GM12891 (cell line): ENCODE measurements at regions not wholly inside any gene's neighbourhood (a gene's known extent, or its start where the extent isn't known, plus 50 kb on each side); places are given as distances from the start of the nearest gene placed in this dataset.
"Not testable (repeated sequence)": the region's sequence is repeated elsewhere in the genome, so short reads cannot be mapped to it uniquely, and the experiment has no call there.

Source experiments
- DNase-seq: peaks from one replicate; pipeline ENCODE4 v3.0.0; 2011; ENCODE audit warnings: low spot score; ENCODE audit not compliant: insufficient read length
- FAIRE-seq: peaks from 2 replicates; lab custom pipeline; 2011; peaks lifted over from hg19 to GRCh38; lab: Jason Lieb, UNC
- PAX5 ChIP-seq: IDR thresholded peaks from 2 replicates; pipeline ENCODE4 v1.6.1; 2011; ENCODE audit warnings: low read length, moderate library complexity, mild to moderate bottlenecking; ENCODE audit not compliant: insufficient read depth, severe bottlenecking
- POLR2A ChIP-seq: IDR thresholded peaks from 2 replicates; pipeline ENCODE4 v1.6.1; 2011; ENCODE audit warnings: low read depth, low read length, control low read depth
- POLR2AphosphoS5 ChIP-seq: IDR thresholded peaks from 2 replicates; pipeline ENCODE4 v1.6.1; 2011; ENCODE audit warnings: low read depth, low read length, control low read depth
- POU2F2 ChIP-seq: IDR thresholded peaks from 2 replicates; pipeline ENCODE4 v1.6.1; 2011; ENCODE audit warnings: low read depth, mild to moderate bottlenecking, control low read depth, low read length, moderate library complexity
- SPI1 ChIP-seq: IDR thresholded peaks from 2 replicates; pipeline ENCODE4 v1.6.1; 2011; ENCODE audit warnings: low read depth, low read length, control low read depth
- TAF1 ChIP-seq: IDR thresholded peaks from 2 replicates; pipeline ENCODE4 v1.6.1; 2011; ENCODE audit warnings: low read depth, low read length, control low read depth

GRCh38 chr12:88820012-88820411 lies 239.7 kb upstream of the KITLG start:
- no peak for TF ChIP-seq PAX5
- TF ChIP-seq SPI1 = no peak
- no peak for TF ChIP-seq POU2F2
- no peak for TF ChIP-seq POLR2AphosphoS5
- TF ChIP-seq TAF1 = no peak
- no peak for TF ChIP-seq POLR2A
- DNase-seq = no peak
- no peak for FAIRE-seq

DNA sequence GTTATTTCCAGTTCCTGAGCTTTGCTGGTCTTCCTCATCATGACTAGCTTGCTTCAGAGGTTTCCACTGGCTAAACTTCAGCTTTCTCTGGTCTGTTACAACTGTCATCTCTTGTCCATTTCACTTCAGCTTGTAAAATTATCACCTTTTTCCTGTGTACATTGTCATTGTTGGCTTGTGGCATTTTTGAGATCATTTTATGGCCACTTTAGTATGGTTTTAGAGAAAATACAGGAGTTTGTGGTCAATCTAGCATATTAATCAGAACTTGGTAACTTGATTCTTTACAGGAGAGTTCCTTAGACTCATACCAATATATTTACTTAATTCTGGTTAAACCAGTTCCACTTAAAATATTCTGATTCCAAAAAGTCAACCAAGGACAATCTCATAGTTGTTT lies 235.9 kb upstream of the KITLG start:
- no peak for DNase-seq
- no peak for FAIRE-seq
- TF ChIP-seq POLR2A = no peak
- TF ChIP-seq TAF1 = no peak
- no peak for TF ChIP-seq POLR2AphosphoS5
- no peak for TF ChIP-seq POU2F2
- no peak for TF ChIP-seq SPI1
- TF ChIP-seq PAX5 = no peak

DNA sequence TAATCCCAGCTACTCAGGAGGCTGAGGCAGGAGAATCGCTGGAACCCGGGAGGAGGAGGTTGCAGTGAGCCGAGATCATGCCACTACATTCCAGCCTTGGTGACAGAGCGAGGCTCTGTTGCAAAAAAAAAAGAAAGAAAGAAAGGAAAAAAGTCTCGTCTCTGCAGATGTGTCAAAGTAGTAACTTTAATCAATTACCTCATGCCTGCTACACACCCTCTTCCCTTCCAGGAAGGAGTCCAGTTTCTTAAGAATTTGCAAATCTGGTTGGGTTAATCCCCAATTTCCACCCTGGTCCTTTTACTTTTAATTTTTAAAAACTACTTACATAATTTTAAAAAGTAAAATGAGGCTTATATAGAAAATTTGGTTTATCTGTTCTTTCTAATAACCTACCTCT lies 234.5 kb upstream of the KITLG start:
- DNase-seq = no peak
- no peak for TF ChIP-seq POU2F2
- no peak for TF ChIP-seq SPI1
- no peak for TF ChIP-seq PAX5
- TF ChIP-seq TAF1 = no peak
- no peak for TF ChIP-seq POLR2AphosphoS5
- TF ChIP-seq POLR2A = no peak
- no peak for FAIRE-seq

DNA sequence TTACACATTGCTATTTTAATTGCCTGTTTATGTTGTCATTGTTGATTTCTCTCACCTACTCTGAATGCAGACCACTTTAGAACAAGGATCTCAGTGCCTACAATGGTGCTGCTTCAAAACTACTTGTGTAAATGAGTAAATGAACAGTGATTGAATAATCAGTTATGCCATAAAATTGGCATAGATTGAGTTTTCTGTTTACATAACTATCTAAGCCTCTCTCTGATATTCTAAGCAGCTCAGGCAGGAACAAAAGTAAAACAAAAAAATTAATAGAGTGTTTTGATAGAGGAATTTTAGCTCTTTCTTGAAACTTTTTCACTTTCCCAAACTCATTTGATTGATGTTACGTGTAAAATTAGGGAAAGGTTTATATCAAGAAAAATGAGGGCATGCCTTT lies 232.3 kb upstream of the KITLG start:
- TF ChIP-seq POLR2AphosphoS5 (no peak), SPI1 (no peak), POU2F2 (no peak), TAF1 (no peak), POLR2A (no peak), PAX5 (no peak)
- DNase-seq (no peak), FAIRE-seq (no peak)

- FAIRE-seq = no peak
- TF ChIP-seq SPI1 (no peak), POU2F2 (no peak), TAF1 (no peak), POLR2A (no peak), POLR2AphosphoS5 (no peak)
- no peak for DNase-seq
Measured at GRCh38 chr12:88810806-88811205, 230.5 kb upstream of the KITLG start.

GRCh38 chr12:88809841-88810240 lies 229.6 kb upstream of the KITLG start:
- FAIRE-seq = not testable (repeated sequence)

DNA sequence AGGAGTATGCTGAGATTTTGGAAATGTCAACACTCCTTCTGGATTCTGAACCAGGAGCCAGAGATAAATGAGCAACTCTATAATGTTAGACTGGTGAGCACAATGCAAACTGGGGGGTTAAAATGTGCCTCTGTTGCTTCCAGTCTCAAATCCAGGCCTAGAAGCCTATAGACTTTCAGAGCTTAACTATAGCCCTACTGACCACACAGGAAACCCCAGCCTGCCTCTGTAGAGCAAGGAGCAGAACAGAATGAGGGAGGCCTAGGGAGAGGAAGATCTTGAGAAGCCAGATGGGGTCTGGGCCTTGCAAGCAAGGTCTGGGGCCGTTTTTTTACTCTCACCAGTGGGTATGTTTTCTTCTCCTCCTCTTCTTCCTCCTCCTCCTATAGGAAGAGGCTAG lies 225.4 kb upstream of the KITLG start:
- DNase-seq (no peak), FAIRE-seq (no peak)
- TF ChIP-seq POLR2A = no peak
- no peak for TF ChIP-seq TAF1
- no peak for TF ChIP-seq POU2F2
- no peak for TF ChIP-seq POLR2AphosphoS5
- no peak for TF ChIP-seq SPI1
- no peak for TF ChIP-seq PAX5

More at GRCh38 chr12:88809841-88810240, 229.6 kb upstream of the KITLG start:
- not testable (repeated sequence) for DNase-seq

- TF ChIP-seq PAX5 = no peak
- TF ChIP-seq POLR2A = no peak
- TF ChIP-seq POLR2AphosphoS5 = no peak
- no peak for TF ChIP-seq SPI1
- no peak for DNase-seq
Measured at GRCh38 chr12:88805286-88805685, 225.0 kb upstream of the KITLG start.

DNA sequence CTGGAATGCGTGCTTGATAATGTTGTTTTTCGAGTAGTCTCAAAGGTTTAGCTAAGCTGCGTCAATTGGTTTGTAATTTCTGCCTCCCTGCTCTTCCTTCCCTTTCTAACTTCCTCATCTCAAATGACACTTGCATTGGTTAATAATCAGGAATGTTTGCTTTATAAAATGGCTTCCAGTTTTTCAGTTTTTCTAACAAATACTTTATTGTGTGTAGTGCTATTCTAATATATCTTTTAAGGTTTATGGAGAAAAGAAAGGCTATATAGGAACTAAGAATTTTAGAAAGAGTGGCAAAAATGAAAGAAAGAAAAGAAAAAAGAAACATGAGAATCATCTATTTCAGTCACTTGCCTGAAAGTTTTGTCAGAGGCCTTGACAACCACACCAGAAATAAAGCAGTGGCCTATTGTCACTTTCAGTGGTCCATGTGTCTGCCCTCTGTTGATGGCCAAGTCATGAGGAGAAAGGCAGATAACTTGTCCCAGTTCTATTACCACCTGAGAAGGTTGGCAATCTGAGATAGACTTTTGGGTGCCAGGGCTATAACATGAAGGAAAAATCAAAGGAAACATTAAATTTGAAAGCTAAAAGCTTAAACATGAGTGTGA lies 221.9 kb upstream of the KITLG start:
- FAIRE-seq = no peak
- no peak for DNase-seq
- TF ChIP-seq POLR2A (no peak), TAF1 (no peak), PAX5 (no peak), POLR2AphosphoS5 (no peak), POU2F2 (no peak), SPI1 (no peak)

More at GRCh38 chr12:88805286-88805685, 225.0 kb upstream of the KITLG start:
- no peak for FAIRE-seq
